T-helper 1 cell treated with Interleukin-12 subunit alpha and Interleukin-12 subunit beta and Interleukin-4 antibody, amounts not matched to agents 30 μg/mL and 1 μg/mL, for 36 hours (primary cell): ENCODE measurements at regions not wholly inside any gene's neighbourhood (a gene's known extent, or its start where the extent isn't known, plus 50 kb on each side); places are given as distances from the start of the nearest gene placed in this dataset.

Source experiments
- H3K27ac Mint-ChIP-seq: one replicate; pipeline ENCODE4 v1.8.0; 2021; ENCODE audit warnings: mild to moderate bottlenecking, mixed read lengths
- H3K27me3 Mint-ChIP-seq: one replicate; pipeline ENCODE4 v1.8.0; 2021; ENCODE audit warnings: low read depth, mixed read lengths
- H3K36me3 Mint-ChIP-seq: one replicate; pipeline ENCODE4 v1.8.0; 2021; ENCODE audit warnings: low read depth, mixed read lengths
- H3K4me1 Mint-ChIP-seq: one replicate; pipeline ENCODE4 v1.8.0; 2021; ENCODE audit warnings: low read depth, mixed read lengths
- H3K4me3 Mint-ChIP-seq: one replicate; pipeline ENCODE4 v1.8.0; 2021; ENCODE audit warnings: mild to moderate bottlenecking, moderate library complexity, mixed read lengths
- H3K9me3 Mint-ChIP-seq: one replicate; pipeline ENCODE4 v1.8.0; 2021; ENCODE audit warnings: mixed read lengths

DNA sequence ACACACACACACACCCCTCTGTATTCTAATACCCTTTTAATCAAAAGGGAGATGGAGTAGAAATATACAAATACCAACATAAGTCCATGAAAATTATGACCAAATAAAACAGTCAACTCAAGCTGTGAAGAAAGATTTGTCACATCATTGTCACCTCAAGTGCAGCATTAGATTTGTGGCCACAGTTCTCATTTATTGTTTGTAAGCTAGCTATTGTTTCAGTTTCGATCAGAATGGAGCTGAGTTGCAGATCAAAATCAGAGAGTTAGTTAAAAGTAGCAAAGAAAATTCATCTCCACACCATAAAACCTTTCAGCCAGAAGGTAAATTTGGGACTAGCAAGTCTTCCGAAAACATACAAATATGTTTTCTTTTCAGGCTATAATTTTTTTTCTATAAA, 267.7 kb upstream of the LMCD1 start:
- H3K27ac Mint-ChIP-seq: no peak overlapping the region
- H3K27me3 Mint-ChIP-seq: no peaks in the 10 kb centered on the region
- no peaks in the 10 kb centered on the region for H3K9me3 Mint-ChIP-seq
- H3K4me1 Mint-ChIP-seq: no peaks in the 10 kb centered on the region
- no peak overlapping the region for H3K4me3 Mint-ChIP-seq
- no peaks in the 10 kb centered on the region for H3K36me3 Mint-ChIP-seq

DNA sequence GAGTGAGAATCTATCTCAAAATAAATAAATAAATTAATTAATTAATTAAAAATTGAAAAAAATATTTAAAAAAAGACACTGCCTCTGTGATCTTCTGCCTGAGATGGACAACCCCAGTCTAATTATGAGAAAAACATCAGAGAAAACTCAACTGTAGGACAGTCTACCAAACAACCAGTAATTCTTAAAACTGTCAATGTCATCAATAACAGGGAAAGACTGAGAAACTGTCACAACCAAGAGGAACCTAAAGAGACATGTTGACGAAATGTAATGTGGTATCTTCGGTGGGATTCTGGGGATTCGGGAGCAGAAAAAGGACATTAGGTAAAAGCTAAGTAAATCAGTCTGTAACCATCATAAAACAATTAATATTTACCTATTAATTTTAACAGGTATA, 265.4 kb upstream of the LMCD1 start:
- Mint-ChIP-seq H3K36me3 (no peaks in the 10 kb centered on the region), H3K27me3 (no peaks in the 10 kb centered on the region), H3K4me3 (no peak overlapping the region)

DNA sequence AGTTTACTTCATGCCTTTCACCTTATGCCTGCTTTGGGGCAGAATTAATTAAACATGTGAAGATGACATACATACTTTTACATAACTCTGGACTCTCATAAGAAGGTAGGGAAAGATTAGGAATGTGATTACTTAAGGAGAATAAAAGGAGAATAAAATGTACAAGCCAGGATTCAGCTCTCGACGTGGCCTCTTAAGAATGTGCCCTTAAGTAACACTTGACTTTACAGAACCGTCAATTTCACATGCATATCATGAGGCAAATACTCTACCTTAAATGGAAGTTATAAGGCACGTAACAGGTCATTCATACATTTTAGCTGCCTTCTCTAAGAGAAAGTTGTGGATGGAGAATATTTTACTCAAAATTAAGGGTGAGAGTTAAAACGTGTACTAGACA, 263.7 kb upstream of the LMCD1 start:
- H3K4me1 Mint-ChIP-seq: no peaks in the 10 kb centered on the region
- no peak overlapping the region for H3K4me3 Mint-ChIP-seq
- H3K27ac Mint-ChIP-seq: no peak overlapping the region
- H3K9me3 Mint-ChIP-seq: no peaks in the 10 kb centered on the region
- no peaks in the 10 kb centered on the region for H3K27me3 Mint-ChIP-seq
- H3K36me3 Mint-ChIP-seq: no peaks in the 10 kb centered on the region

More for the DNA sequence above, 265.4 kb upstream of the LMCD1 start:
- Mint-ChIP-seq H3K4me1 (no peaks in the 10 kb centered on the region), H3K27ac (no peak overlapping the region), H3K9me3 (no peaks in the 10 kb centered on the region)

DNA sequence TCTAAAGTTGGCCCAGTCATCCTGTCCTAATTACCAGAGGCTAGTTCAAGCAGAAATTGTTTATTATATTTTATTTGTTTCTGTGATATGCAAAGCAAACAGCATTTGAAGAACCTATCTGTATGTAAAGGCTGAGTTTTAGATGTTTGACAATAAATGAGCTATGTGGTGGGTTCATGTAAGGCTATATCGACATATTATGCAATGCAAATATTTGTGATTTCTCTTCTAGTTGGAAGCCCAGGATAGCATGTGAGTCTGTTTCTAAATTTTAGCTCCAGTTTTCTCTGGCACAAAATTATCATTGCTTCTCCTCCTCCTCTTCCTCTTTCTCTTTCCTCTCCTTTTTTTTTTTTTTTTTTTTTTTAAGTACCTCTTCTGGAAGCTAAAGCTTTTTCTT, 263.2 kb upstream of the LMCD1 start:
- no peak overlapping the region for H3K27ac Mint-ChIP-seq
- H3K27me3 Mint-ChIP-seq: no peaks in the 10 kb centered on the region

DNA sequence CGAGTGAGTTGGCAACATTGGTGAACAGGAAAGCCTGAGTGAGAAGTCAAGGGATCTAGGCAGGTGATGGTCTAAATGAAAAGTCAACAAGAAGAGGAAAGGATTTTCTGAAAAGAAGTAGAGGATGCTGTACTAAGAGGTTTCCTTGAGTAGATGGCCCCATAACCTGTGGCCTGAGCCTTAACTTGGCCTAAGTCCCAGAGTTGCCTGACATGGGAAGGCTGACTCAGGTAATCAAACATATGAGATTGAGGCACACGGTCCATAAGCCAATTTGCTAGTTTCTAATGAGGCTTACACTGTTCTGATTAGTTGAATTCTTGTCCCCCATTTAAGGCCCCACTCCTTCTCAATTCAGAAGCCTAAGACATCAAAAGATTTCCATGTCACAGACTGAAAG, 262.5 kb upstream of the LMCD1 start:
- Mint-ChIP-seq H3K27me3 (no peaks in the 10 kb centered on the region), H3K27ac (no peak overlapping the region), H3K4me3 (no peak overlapping the region), H3K36me3 (no peaks in the 10 kb centered on the region), H3K9me3 (no peaks in the 10 kb centered on the region), H3K4me1 (no peaks in the 10 kb centered on the region)

More for the DNA sequence above, 263.2 kb upstream of the LMCD1 start:
- H3K9me3 Mint-ChIP-seq: no peaks in the 10 kb centered on the region
- H3K4me1 Mint-ChIP-seq: no peaks in the 10 kb centered on the region
- H3K4me3 Mint-ChIP-seq: no peak overlapping the region
- no peaks in the 10 kb centered on the region for H3K36me3 Mint-ChIP-seq

DNA sequence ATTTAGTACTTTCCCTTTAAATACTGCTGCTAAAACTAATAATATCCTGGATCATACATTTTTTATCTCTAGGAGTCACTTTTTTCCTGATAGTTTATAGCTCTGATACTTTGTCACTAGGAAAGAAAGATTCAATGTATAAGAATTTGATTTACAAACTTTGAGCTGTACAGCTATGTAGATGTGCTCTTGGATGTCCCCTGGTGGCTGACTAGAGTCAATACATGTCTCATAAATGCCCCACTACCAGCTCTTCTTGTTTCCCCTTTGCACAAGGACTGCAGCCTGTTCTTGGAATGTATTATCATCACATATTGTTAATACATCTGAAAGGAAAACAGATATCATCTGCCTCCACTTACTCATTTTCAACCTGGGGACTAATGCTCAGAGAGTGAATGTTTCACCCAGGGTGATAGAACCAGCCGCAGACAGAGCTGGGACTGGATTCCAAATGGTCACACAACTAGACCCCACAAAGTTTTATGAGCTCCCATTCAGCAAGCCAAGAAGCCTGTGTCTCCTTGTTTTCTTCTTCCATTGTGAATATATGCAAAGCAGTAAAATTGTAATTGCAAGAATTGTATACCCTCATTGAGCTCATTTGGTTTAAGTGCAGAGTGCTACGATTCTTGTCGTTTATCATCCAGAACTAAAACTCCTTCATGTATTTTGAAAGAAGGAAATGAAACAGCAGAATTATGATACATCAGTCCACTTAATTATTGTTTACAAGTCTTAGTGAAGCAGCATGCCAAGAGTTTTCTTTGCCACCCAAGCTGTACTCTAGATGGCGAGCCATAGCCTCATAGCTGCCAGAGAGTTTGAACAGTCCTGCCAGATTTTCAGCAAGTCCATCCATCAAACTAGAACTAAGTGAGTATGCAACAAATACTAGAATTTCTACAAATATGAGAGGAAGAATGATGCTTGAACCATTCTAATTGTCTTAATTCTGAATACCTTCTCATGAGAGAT, 261.6 kb upstream of the LMCD1 start:
- no peaks in the 10 kb centered on the region for H3K9me3 Mint-ChIP-seq
- no peaks in the 10 kb centered on the region for H3K4me1 Mint-ChIP-seq
- no peaks in the 10 kb centered on the region for H3K36me3 Mint-ChIP-seq
- no peak overlapping the region for H3K4me3 Mint-ChIP-seq
- H3K27me3 Mint-ChIP-seq: no peaks in the 10 kb centered on the region
- H3K27ac Mint-ChIP-seq: no peak overlapping the region

DNA sequence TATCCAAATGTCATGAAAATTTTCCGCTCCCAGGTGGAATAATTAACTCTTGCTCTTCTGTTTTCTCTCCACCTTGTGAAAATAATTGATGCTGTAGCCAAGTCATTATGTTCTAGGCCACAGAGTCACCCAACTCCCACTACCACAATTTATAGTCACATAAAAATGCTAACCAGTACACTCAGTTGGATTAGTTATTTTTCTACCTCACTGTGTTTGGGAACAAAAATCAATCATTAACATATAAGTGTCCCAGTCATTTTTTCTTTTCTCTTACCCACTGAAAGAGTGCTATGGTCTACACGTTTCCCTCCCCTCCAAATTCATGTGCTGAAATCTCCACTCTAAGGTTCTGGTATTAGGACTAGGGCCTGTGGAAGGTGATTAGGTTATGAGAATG, 255.6 kb upstream of the LMCD1 start:
- Mint-ChIP-seq H3K27ac (no peak overlapping the region), H3K4me1 (no peaks in the 10 kb centered on the region), H3K27me3 (no peaks in the 10 kb centered on the region), H3K36me3 (no peaks in the 10 kb centered on the region), H3K4me3 (no peak overlapping the region), H3K9me3 (no peaks in the 10 kb centered on the region)

DNA sequence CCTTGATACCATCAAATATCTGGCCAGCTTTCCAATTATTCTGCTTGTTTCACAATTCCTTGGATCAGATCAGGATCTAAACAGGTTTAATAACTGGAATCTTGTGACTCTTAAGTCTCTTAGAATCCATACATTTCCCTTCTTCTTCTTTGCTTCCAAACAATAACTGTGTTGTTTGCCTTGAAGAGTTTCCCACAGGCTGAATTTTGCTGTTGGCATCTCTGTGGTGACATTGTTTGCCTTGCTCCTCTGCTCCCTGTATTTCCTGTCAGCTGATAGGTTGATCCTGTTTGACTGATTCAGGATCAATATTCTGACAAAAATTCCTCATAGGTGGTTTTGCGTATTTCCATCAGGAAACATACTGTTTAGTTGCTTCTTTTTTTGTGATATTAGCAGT, 248.4 kb upstream of the LMCD1 start:
- Mint-ChIP-seq H3K4me1 (no peaks in the 10 kb centered on the region), H3K36me3 (no peaks in the 10 kb centered on the region), H3K27ac (no peak overlapping the region), H3K4me3 (no peak overlapping the region), H3K9me3 (no peaks in the 10 kb centered on the region), H3K27me3 (no peaks in the 10 kb centered on the region)

DNA sequence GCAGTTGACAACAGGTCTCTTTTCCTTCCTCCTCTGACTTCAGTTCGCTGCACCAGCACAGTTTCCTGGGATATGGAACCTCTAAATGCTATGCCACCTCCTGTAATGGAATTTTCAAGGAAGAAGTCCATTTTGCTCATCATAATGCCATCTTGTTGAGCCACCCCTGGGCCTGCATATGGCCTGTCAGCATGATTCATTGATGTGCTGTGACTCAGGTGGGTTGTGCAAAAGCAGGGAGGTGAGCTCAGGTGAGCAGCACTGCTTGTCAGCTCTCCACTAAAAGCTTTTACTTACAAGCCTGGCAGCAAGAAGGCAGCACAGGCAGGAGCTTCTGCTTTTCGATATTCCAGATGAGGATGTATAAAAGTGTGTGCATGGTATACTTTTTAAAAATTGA, 247.1 kb upstream of the LMCD1 start:
- no peak overlapping the region for H3K4me3 Mint-ChIP-seq
- H3K9me3 Mint-ChIP-seq: no peaks in the 10 kb centered on the region
- no peaks in the 10 kb centered on the region for H3K4me1 Mint-ChIP-seq
- H3K36me3 Mint-ChIP-seq: no peaks in the 10 kb centered on the region
- no peak overlapping the region for H3K27ac Mint-ChIP-seq
- H3K27me3 Mint-ChIP-seq: no peaks in the 10 kb centered on the region

DNA sequence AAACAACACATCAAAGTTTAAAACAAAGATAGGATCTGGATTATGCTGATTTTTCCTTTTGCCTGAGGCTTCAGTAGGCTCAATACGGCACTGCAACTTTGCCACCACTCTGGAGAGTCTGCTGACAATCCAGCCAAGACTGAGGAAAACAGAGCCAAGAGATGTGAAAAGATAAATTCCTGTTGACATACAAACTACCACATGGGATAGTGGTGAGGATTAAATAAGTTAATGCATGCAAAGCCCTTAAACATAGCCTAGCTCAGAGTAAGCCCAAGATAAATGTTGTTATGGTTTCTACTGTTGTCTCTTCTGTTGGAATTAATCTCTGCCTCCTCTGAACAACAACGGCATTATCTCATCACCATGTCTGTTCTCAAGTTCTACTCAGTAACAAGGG, 245.9 kb upstream of the LMCD1 start:
- Mint-ChIP-seq H3K4me3 (no peak overlapping the region), H3K36me3 (no peaks in the 10 kb centered on the region), H3K27ac (no peak overlapping the region), H3K27me3 (no peaks in the 10 kb centered on the region), H3K9me3 (no peaks in the 10 kb centered on the region), H3K4me1 (no peaks in the 10 kb centered on the region)

DNA sequence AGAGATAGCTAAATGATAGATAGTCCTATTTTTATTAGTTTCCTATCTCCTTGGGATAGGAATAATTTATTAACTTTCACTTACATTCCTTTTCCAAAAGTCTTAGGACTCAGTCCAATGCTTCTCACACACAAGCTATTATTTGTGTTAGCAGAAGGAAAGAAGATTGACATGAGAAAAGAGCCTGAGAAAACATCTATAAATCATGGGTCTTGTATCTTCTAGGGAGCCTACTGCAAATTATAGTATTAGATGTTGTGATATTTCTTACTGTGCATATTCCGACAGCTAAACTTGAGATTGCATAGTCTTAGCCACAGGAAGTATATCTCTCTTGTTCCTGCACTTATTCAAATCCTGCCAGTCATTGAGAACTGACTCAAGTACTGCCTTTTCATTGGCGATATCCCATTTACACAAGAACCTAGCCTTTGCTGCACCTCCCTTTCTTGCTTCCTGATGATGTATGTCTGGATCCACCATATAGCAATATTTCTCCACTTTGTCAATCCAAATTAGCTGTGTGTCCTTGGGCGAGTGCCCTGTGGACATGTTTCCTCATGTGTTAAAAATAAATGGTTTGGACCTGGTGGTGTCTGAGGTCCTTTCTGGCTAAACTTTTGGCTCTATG, 245.1 kb upstream of the LMCD1 start:
- H3K4me1 Mint-ChIP-seq: no peaks in the 10 kb centered on the region
- H3K36me3 Mint-ChIP-seq: no peaks in the 10 kb centered on the region
- no peaks in the 10 kb centered on the region for H3K27me3 Mint-ChIP-seq
- H3K4me3 Mint-ChIP-seq: no peak overlapping the region
- no peaks in the 10 kb centered on the region for H3K9me3 Mint-ChIP-seq
- no peak overlapping the region for H3K27ac Mint-ChIP-seq

DNA sequence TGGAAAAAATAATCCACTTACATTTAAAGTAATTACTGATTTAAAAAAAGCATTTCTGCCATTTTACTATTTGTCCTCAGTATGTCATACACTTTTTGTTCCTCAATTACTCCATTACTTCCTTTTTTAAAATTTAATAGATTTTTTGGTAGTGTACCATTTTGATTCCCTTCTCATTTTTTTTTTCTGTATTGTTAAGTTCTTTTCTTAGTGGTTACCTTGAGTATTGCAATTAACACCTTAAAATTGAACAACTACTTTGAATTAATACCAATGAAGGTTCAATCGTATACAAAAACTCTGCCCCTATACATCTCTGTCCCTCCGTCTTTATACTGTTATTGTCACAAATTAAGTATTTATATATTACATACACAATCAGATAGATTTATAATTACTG, 240.6 kb upstream of the LMCD1 start:
- H3K4me3 Mint-ChIP-seq: no peak overlapping the region
- no peaks in the 10 kb centered on the region for H3K27me3 Mint-ChIP-seq
- H3K36me3 Mint-ChIP-seq: no peaks in the 10 kb centered on the region
- no peak overlapping the region for H3K27ac Mint-ChIP-seq
- no peaks in the 10 kb centered on the region for H3K4me1 Mint-ChIP-seq
- no peaks in the 10 kb centered on the region for H3K9me3 Mint-ChIP-seq

DNA sequence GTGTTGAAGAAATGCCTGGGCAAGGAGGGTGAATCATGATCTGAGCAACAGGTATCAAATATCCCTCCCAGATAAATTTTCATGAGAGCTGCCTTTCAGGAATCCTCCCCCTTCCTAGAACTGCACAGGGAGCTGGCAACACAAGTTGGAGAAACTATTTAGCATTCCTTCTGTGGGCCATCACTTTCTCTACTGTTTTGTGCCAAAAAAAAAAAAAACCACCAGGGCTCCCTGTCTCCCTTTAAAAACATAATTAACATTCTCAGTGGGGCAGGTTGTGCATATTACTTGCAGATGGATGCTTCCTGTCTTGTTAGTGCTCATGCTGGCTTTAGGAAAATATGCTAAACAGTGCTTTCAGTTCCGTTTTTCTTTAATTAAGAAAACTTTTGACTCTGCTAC, 234.9 kb upstream of the LMCD1 start:
- Mint-ChIP-seq H3K9me3 (no peaks in the 10 kb centered on the region), H3K4me3 (no peak overlapping the region), H3K36me3 (no peaks in the 10 kb centered on the region), H3K4me1 (no peaks in the 10 kb centered on the region), H3K27me3 (no peaks in the 10 kb centered on the region), H3K27ac (no peak overlapping the region)

DNA sequence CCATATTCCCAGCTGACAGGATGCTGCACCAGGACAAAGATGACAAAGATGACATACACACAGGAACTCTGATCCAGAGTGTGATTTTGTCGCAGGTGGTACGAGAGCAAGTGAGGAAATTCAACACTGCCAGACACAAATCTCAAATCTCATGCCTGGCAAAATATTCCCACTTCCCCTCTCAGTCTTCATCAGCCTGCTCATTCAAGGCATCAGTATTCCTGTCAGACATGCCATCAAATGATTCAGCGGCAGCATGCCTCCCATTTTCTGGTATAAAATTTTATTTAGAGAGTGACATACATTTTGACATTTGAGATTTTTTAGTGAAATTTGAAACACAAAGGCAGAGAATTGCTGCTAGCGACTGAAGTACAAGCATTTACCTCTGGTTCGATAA, 228.1 kb upstream of the LMCD1 start:
- Mint-ChIP-seq H3K27ac (no peak overlapping the region), H3K4me3 (no peak overlapping the region), H3K27me3 (no peaks in the 10 kb centered on the region), H3K36me3 (no peaks in the 10 kb centered on the region), H3K4me1 (no peaks in the 10 kb centered on the region), H3K9me3 (no peaks in the 10 kb centered on the region)

DNA sequence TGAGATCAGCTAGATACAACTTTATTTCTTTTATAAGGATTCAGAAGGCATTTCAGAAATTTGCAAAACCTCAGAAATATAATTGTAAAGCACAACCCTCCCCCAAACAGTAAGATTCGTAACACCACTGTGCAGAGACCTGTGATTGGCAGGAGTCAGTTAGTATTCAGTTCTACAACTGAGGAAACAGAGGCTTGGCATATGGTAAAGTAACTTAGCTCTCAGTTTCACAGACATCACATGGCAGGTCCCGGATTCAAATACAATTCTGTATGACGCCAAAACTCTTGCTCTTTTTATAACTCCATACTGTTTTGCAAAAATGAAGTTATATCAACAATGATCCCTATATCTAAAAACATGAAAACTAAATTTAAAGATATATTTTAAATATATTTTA, 225.6 kb upstream of the LMCD1 start:
- no peaks in the 10 kb centered on the region for H3K4me1 Mint-ChIP-seq
- H3K4me3 Mint-ChIP-seq: no peak overlapping the region
- no peaks in the 10 kb centered on the region for H3K36me3 Mint-ChIP-seq
- H3K9me3 Mint-ChIP-seq: no peaks in the 10 kb centered on the region
- H3K27ac Mint-ChIP-seq: no peak overlapping the region
- H3K27me3 Mint-ChIP-seq: no peaks in the 10 kb centered on the region
